Mesodermal cell (in vitro differentiated cells): ENCODE measurements at regions not wholly inside any gene's neighbourhood (a gene's known extent, or its start where the extent isn't known, plus 50 kb on each side); places are given as distances from the start of the nearest gene placed in this dataset.

Experiments used
- H3K27ac ChIP-seq: 2 replicates; pipeline ENCODE4 v1.7.0; 2013; ENCODE audit warnings: mild to moderate bottlenecking, low read depth, low read length, moderate library complexity; ENCODE audit not compliant: severe bottlenecking
- H3K36me3 ChIP-seq: 2 replicates; pipeline ENCODE4 v1.7.1; 2013; ENCODE audit warnings: mild to moderate bottlenecking, low read length, moderate library complexity; ENCODE audit not compliant: control insufficient read depth, insufficient read depth
- H3K4me1 ChIP-seq: one replicate; pipeline ENCODE4 v1.7.1; 2013; ENCODE audit warnings: mild to moderate bottlenecking, low read length; ENCODE audit not compliant: insufficient read depth, control insufficient read depth, poor library complexity, severe bottlenecking
- H3K4me3 ChIP-seq: 2 replicates; pipeline ENCODE4 v1.7.0; 2013; ENCODE audit warnings: low read length, control low read depth, mild to moderate bottlenecking; ENCODE audit not compliant: insufficient read depth, poor library complexity, severe bottlenecking; ENCODE audit errors: extremely low read depth
- H3K9me3 ChIP-seq: 2 replicates; pipeline ENCODE4 v1.7.1; 2013; ENCODE audit warnings: mild to moderate bottlenecking, low read length, moderate library complexity; ENCODE audit not compliant: control insufficient read depth
- WGBS, 2 experiments: methylation state at CpG; one replicate each; pipeline ENCODE4 v1.1.5; 2013; ENCODE audit warnings: missing lambda C conversion rate in 2 of 2; ENCODE audit not compliant: insufficient coverage in 2 of 2; 5-methylcytosine and 5-hydroxymethylcytosine counted together

DNA sequence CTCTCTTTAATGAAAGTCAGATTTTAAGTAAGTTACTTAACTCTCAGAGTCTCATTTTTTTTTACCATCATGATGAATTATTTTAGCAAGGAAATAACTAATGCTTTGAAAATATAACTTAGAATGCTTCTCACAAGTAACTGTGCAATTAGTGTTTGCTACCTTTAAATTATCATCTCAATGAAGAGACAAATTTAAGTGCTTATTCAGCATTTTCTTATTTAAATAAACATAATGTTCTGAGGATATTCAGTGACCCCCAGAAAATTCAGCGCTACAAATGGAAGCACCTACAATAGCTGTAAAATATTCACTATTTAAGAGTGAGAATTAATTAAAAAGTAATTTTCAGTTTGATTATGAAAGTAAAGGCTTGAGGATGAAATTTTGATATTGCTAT lies 527.2 kb downstream of the SLITRK1 start:
- Histone ChIP-seq H3K9me3 (no peaks in the 10 kb centered on the region), H3K4me1 (no peaks in the 10 kb centered on the region), H3K36me3 (no peaks in the 10 kb centered on the region), H3K27ac (no peak overlapping the region), H3K4me3 (no peak overlapping the region)
- WGBS, 2 experiments: no CpG with 5 or more reads among the region's 1 CpG

DNA sequence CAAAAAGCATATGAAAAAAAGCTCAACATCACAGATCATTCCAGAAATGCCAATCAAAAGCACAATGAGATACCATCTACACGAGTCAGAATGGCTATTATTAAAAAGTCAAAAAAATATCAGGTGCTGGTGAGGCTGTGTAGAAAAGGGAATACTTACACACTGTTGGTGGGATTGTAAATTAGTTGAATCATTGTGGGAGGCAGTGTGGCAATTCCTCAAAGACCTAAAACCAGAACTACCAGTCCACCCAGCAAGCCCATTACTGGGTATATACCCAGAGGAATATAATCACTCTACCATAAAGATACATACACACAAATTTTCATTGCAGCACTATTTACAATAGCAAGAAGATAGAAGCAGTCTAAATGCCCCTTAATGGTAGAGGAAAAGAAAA lies 529.9 kb downstream of the SLITRK1 start:
- Histone ChIP-seq H3K4me1 (no peaks in the 10 kb centered on the region), H3K36me3 (no peaks in the 10 kb centered on the region), H3K9me3 (no peaks in the 10 kb centered on the region), H3K4me3 (no peak overlapping the region), H3K27ac (no peak overlapping the region)
- WGBS, 2 experiments: no CpG with 5 or more reads among the region's 1 CpG

DNA sequence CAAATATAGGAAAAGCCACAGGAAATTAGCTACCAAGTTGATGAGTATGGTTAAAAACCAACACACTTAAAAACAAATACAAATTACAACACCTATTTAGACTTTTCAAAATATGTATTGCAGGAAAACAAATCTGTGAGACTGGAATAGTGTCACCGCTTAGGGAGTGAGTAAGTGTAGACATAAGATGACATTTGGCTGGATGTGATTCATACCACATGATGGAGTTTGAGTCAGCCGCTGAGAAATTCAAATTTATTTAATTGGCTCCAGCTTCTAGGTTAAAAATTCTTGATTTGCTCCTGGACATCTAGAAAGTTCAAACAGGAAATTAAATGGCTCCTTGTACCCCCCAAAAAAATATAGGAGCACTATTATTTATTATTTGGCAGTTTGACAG lies 531.7 kb downstream of the SLITRK1 start:
- H3K27ac ChIP-seq: no peak overlapping the region
- H3K4me3 ChIP-seq: no peak overlapping the region
- WGBS, 2 experiments: 90 to 95% methylated on average over 2 of the region's 2 CpGs
- no peaks in the 10 kb centered on the region for H3K4me1 ChIP-seq
- no peaks in the 10 kb centered on the region for H3K36me3 ChIP-seq
- H3K9me3 ChIP-seq: no peaks in the 10 kb centered on the region

DNA sequence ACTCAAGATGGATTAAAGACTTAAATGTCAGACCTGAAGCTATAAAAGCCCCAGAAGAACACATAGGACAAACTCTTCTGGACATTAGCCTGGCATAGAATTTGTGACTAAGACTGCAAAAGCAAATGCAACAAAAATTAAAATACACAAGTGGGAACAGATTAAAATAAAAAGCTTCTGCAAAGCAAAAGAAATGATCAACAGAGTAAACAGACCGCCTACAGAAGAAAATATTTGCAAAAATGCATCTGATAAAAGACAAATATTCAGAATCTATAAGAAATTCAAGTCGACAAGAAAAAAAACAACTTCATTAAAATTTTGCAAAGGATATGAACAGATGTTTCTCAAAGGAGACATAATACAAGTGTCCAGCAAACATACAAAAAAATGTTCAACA lies 537.8 kb downstream of the SLITRK1 start:
- Histone ChIP-seq H3K27ac (no peak overlapping the region), H3K36me3 (no peaks in the 10 kb centered on the region), H3K4me1 (no peaks in the 10 kb centered on the region), H3K4me3 (no peak overlapping the region), H3K9me3 (no peaks in the 10 kb centered on the region)
- 100% methylated on average over 1 of the region's 2 CpGs; no CpG with 5 or more reads in 1 of the 2 experiments for WGBS, 2 experiments

DNA sequence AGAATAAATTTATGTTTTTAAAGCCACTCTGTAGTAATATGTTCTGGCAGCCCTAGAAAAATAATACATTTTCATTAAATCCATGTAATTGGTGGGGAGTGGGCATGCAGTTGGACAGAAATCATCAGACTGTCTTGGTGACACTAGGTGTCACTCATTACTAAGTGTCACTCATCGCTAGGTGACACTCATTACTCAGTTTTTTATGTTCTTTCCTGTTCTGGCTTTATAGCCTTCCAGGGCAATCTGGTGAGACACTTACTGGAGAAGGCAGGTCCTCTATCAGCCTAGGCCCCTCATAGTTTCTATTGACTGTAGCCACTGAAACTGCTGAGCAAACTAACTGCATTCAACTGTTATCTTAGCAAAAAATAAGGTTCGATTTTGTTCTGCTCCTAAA lies 542.1 kb downstream of the SLITRK1 start:
- Histone ChIP-seq H3K4me3 (no peak overlapping the region), H3K9me3 (no peaks in the 10 kb centered on the region), H3K4me1 (no peaks in the 10 kb centered on the region), H3K27ac (no peak overlapping the region), H3K36me3 (no peaks in the 10 kb centered on the region)
- WGBS, 2 experiments: 83% methylated on average over 1 of the region's 2 CpGs; no CpG with 5 or more reads in 1 of the 2 experiments

DNA sequence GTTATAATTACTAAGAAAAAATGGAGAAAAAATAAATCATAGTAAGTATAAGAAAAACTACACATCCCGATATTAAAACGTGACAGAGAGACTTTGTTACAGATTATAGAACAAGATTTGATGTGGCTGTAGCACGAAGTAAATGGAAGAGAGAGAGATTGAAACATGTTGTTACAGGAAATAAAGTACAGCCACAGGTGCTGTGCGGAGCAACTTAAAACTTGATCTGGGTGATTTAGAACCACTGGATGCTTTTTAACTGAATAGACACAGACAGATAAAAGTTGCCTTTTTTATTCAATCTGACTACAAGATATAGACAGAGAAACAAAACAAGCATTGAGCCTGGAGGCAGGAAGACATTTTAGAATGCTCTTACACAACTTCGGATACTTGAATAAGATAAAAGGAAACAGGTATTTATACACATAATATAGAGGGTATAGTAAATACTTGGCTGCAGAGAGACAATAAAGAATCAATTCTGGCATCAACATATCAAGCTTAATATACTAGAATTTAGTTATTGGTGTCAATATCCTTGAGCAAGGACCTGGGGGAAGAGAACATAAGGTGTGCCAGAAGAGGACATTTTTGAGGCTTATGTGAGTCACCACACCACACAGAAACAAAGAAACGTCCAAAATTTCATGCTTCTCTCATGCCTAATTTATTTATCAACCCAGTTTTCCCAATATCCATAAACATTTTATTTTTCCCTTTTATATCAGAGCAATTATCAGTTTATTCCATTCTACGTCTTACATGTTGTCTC lies 548.5 kb downstream of the SLITRK1 start:
- Histone ChIP-seq H3K27ac (no peak overlapping the region), H3K36me3 (no peaks in the 10 kb centered on the region), H3K4me3 (no peak overlapping the region), H3K9me3 (no peaks in the 10 kb centered on the region), H3K4me1 (no peaks in the 10 kb centered on the region)
- WGBS, 2 experiments: 62 to 79% methylated on average over 3 to 4 of the region's 7 CpGs

DNA sequence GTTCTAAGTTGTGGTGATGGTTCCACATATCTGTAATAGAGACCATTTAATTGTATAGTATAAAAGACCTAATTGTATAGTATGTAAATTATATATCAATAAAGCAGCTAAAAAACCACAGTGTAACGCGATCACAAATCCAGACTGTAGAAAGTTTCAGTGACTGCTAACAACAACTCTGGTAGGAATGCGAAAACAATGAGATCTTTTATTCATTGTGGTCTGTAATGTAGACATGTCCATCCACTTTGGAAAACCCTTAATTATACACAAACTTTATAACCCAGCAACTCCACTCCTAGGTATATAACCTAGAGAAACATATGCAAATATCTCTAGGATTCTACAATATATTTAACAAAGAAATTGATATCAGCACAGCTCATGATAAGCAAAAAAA lies 549.5 kb downstream of the SLITRK1 start:
- no CpG with 5 or more reads among the region's 3 CpGs for WGBS, 2 experiments
- Histone ChIP-seq H3K27ac (no peak overlapping the region), H3K9me3 (no peaks in the 10 kb centered on the region), H3K36me3 (no peaks in the 10 kb centered on the region), H3K4me3 (no peak overlapping the region), H3K4me1 (no peaks in the 10 kb centered on the region)

DNA sequence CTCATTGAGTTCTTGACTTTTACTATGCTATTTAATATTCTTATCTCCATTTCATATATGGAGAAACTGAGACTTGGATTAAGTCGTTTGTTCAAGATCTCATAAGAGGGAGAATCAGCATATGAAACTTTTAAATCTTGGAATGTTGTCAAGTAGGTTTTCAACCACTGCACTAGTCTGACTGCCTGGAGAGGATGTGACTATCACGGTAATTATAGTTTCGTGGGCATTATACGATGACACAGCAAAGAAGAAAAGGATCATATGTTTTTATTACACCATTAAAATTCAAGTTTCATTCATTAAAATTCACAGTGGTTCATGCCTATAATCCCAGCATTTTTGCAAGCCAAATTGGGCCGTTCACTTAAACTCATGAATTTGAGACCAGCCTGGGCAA lies 555.2 kb downstream of the SLITRK1 start:
- Histone ChIP-seq H3K36me3 (no peaks in the 10 kb centered on the region), H3K4me1 (no peaks in the 10 kb centered on the region), H3K4me3 (no peak overlapping the region), H3K9me3 (no peaks in the 10 kb centered on the region), H3K27ac (no peak overlapping the region)
- WGBS, 2 experiments: 67 to 92% methylated on average over 1 to 2 of the region's 5 CpGs

DNA sequence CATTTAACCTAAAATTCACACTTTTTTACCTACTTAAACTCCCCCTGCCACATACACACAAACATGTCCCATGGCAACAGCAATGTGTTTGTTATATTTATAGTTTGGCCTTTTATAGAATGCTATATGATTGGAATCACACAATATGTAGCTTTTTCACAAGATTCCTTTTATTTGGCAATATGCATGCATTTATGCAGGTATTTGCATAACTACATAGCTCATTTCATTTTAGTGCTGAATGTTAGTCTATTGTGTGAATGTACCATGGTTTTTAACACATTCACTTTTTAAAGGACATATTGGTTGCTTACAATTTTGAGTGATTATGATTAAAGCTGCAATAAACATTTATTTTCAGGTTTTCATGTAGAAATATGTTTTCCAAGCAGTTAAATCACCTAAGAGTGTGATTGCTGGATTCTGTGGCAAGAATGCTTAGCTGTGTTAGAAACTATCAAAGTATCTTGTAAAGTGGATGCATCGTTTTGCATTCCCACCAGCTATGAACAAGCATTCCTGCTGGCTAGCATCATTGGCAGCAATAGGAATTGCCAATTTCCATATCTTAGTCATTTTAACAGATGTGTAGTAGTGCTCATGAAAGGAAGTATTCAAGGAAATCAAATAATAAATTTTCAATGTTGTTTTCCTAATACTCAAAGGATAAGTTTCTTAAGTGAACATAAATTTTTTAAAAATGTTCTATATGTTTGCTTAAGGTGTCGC lies 557.0 kb downstream of the SLITRK1 start:
- WGBS, 2 experiments: no CpG with 5 or more reads among the region's 2 CpGs
- Histone ChIP-seq H3K4me3 (no peak overlapping the region), H3K27ac (no peak overlapping the region), H3K9me3 (no peaks in the 10 kb centered on the region), H3K36me3 (no peaks in the 10 kb centered on the region), H3K4me1 (no peaks in the 10 kb centered on the region)

DNA sequence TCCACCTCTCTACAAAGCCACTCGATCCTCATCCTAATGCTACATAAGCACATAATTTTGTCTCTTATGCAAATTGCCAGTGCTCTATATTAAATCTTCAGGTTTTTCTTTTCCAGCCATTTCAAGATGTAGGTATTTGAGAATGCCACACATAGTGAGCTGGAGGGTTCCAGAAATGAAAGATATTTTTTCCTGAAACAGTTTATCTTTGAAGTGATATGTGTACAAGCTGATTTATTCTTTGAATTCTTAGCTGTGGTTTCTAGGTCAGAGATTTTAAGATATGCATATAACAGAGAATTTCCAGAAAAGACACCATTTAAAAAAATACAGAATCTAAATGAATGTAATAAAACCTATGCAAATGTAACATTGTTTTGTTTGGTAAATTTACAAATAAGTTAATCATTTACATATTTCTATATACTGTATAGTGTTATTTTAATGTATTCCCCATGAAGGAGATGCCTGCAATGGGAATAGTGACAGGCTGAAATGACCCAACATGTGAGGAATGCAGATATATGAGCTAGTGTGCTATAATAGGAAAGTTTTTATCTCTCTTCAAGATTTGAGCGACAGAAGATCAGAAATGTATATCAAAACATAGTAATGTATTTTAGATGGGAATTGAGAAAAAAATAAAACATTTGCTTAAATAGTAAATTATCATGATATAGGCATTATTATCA lies 570.2 kb downstream of the SLITRK1 start:
- Histone ChIP-seq H3K4me3 (no peak overlapping the region), H3K9me3 (no peaks in the 10 kb centered on the region), H3K4me1 (no peaks in the 10 kb centered on the region), H3K27ac (no peak overlapping the region), H3K36me3 (no peaks in the 10 kb centered on the region)
- no CpG with 5 or more reads among the region's 2 CpGs for WGBS, 2 experiments
